ENCODE measurements at regions not wholly inside any gene's neighbourhood (a gene's known extent, or its start where the extent isn't known, plus 50 kb on each side); places are given as distances from the start of the nearest gene placed in this dataset.
"Not testable (repeated sequence)": the region's sequence is repeated elsewhere in the genome, so short reads cannot be mapped to it uniquely, and the experiment has no call there.

DNA sequence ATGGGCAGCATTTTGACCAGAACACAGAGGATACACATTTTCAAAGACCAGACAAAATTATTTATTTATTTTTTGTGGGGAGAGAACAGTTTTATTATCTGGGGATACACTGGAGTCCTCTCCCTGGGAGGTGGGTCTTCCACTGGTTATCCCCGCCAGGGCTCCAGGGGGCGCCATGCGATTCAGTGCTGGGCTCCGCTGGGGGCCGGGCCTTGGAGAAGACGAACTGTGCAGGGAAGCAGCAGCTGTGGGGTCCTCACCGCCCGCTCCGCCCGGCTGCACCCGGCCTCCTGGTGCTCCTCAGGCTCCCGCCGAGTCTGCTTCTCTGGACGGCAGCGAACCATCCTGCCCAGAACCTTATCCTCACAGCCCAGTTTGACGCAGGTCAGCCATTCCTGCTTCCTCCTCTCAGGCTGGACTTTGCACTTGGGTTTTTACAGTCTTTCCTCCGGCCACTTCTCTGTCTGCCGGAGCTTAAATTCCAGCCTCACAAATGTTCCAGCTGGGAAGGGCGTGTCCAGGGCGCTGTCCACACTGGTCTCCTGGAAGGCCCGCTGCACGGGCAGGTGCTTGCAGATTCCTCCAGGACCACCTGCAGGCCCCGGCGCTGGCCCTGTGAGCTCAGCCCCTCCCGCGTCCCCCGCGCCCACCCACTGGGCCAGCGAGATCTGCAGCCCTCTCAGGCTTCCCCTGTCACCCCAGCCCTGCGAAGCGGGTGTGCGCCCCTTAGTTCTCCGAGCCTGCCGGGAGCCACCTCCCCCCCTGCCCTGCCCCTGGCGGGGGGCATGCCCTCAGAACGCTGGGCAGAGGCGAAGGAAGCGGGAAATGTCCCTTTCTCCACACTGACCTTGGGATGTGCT, 1830.0 kb upstream of the DEFB115 start:
- no peak for DNase-seq

GRCh38 chr20:29430531-29430930, 1826.9 kb upstream of the DEFB115 start:
- no peak for DNase-seq

- not testable (repeated sequence) for DNase-seq
Observed at GRCh38 chr20:29440721-29441120, 1816.7 kb upstream of the DEFB115 start.

DNA sequence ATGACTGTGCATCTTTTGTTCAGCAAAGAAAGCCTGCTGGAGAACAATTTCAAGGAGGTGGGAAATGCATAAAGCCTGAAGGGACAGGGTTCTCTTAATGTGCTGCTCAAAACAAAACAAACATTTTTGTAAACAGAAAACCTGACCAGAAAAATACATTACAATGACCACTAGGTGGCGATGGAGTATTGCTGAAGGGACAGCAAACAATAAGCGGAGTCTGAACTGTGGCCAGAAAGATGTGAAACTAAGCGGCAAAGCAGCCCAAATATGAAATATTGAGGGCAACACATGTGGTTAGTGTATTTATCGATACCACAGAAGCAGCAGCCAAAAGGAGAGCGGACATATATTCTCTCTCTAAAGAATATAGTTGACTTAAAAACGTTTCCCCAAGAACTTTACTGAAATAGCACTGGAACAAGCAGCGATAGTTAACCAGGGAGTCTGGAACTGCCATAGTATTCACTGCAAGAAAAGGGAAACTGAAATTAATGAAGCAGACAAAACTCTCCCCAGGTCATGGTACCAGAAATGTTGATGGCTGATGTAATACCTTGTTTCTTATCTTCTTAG, 1814.2 kb upstream of the DEFB115 start:
- peak; percentile 32 for DNase-seq

GRCh38 chr20:29443819-29444218, 1813.6 kb upstream of the DEFB115 start:
- no peak for DNase-seq

DNA sequence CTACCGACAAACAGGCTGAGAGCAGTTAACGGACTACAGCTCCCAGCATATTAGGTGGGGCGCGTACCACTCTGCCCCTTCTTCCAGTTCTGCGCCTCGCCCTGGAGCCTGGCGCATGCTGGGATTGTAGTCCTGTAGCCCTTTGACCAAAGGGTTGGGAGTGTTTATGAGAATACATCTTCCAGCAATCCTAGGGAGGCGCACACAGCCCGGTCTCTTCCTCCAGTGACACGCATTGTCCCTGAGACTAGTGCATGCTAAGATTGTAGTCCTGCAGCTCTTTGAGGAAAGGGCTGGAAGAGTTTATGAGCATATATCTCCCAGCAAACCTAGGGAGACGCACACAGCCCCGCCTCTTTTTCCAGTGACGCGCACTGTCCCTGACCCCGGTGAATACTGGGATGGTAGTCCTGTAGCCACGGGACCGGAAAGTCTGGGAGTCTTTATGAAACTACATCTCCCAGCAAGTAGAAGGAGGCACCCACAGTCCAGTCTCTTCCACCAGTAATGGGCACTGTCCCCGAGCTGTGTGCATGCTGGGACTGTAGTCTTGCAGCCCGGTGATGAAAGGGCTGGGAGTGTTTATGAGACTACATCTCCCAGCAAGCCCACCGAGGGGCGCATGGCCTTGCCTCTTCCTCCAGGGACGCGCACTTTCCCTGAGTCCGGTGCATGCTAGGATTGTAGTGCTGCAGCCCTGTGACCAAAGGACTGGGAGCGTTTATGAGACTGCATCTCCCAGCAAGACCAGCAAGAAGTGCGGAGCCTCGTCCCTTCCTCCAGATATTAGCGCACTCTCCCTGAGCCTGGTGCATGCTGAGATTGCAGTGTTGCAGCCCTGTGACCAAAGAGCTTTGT, 1812.2 kb upstream of the DEFB115 start:
- peak; percentile 38 for DNase-seq

DNA sequence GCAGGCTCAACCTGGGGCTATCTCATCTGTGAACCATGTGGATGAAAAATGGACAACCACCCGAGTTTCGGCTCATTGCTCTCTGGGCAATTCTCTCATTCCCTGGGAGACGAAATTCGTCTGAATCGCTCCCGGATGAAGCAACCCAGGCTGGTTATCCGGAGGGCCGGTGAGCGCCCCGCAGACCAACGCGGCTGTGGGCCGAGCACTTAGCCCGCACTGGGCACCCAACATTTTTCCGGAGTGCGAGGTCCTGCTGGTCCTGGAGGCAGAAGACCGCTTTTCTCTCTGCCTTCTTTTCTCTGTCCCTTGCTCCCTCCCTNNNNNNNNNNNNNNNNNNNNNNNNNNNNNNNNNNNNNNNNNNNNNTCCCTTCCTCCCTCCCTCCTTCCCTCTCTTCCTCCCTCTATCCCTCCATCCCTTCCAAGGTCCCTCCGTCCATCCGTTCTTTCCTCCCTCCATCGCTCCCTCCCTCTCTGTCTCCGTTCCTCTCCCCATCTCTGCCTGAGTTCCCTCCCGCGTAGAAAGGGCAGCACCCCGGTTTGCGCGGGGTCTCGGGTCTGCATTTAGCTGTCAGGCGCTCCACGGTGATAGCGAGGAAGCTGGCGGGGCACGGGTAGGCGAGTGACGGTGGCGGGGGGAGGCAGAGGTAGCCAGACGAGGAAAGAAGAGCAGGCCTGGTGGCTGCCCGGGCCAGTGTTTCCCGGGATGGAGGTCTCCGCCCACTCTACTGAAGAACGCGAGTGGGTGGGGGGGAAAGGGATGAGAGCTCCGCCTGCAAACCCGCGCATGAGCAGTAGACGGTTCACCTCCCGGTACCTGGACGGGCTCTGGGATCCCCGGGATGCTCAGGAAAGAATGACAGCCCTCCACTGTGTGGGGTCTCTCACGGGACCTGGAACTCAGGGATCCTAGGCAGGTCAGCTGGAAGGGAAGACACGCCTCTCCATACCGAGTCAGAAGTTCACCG, 1809.7 kb upstream of the DEFB115 start:
- not testable (repeated sequence) for DNase-seq

- DNase-seq: no peak
Observed at GRCh38 chr20:29448806-29449470, 1808.5 kb upstream of the DEFB115 start.

DNA sequence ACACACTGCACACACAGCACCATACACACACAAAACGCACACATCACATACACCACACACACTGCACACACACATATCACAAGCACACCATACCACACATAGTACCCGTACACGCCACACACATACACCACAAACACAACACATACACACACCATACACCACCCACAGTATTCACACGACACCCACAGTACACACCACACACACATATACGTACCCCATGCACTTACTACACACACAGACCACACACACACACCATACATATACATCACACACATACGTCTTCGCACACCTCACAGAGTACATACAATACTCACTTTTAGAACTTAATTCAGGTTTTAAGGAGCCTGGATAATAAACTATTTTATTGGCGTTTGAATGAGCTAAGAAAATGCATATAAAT, 1805.3 kb upstream of the DEFB115 start:
- no peak for DNase-seq

DNA sequence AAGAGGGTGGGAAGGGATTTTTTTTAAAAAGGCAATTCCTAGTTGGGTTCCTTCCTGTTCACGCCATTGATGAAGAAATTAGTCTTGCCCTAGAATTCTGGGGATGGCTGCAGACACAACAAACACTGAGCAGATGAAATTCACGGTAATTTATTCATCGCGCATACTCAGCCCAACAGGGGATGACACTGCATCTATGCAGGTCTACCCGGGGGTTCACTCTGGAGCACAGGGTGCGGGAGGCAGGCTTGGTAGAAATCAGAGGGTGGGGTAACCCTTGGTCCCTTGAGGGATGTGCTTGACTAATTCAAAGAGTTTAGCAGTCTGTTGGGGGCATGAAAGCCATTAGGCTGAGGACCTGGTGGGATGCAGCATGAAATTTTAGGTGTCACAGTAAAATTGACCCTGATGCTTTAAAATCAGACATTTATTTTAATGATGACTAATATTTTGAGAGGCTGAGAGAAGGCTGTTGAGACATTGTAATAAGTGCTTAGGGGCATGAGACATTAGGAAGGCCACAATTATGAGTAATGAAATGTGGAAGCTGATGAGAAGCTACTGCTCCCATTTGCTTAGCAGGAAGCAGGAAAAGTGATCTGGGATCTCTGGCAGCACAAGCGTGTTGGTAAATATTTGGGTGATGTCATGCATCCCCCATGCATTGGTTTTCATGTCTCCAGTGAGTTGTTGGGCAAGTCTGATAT, 1800.3 kb upstream of the DEFB115 start:
- not testable (repeated sequence) for DNase-seq

DNA sequence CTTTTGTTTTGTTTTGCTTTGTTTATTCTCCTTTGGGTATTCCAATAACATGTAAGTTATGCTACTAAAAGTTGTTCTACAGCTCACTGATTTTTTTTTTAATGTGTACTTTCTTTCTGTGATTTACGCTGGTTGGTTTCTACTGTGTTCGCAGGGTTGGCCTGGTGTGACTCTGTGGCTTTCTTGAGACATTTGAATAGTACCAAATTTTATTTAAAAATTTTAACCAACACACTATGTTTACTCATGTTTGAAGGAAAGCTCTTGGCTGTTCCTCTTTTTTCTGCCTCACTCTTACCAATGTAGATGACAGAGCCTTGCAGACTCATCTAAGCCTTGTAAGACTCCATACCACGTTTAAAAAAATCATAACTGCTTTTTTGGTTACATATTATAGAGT, 1784.9 kb upstream of the DEFB115 start:
- no peak for DNase-seq

DNA sequence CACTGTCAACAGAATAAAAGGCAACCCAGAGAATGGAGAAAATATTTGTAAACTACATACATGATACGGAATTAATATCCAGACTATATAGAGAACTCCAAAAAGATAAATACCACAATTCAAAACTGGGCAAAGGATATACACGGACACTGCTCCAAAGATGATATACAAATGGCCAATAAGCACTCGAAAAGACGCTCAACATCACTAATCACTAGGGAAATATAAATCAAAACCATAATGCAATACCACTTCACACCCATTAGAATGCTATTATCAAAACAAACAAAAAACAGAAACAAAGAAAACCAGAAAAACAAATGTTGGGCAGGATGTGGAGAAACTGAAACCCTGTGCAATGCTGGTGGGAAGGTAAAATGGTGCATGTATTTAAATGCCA, 1764.6 kb upstream of the DEFB115 start:
- not testable (repeated sequence) for DNase-seq

- not testable (repeated sequence) for DNase-seq
Observed at GRCh38 chr20:29496767-29497166, 1760.7 kb upstream of the DEFB115 start.

DNA sequence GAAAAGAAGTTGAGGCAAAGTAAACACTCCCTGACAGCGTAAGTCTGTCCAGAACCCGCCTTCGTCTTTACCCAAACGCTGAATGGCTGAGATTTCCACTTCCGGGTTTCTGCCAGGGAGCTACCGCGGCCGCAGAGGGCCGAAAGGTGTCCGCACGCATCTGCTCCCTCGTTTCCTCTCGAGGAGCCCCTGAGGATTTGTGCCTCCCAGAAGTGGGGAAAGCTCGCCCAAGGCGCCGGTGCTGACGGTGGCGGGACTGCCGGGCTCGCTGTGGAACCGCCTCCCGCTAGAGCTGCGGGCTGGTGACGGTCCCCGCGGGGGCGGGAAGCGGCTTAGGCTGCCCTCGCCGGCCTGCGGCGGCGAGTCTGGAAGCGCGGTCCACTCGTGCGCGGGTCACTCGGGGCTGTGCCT, 1760.2 kb upstream of the DEFB115 start:
- peak; percentile 33 for DNase-seq

DNA sequence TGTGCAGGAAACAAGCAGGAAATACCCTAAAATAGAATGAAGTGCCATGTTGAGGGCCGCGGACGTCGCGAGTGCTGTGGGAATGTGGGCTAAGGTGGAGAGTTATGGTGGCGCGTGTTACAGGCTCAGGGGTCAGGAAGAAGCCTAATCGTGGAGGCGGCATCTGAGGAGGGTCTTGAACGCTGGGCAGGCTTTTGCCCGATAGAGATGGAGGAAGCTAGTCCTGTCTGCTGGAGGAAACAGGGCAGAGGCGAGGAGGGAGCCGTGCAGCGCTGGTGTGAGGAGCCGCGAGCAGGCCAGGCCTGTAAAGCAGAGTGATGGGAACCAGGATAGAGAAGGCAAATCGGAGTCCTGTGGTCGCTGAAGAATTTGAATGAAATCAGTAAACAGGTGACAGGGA, 1759.8 kb upstream of the DEFB115 start:
- not testable (repeated sequence) for DNase-seq

GRCh38 chr20:29500738-29501137, 1756.7 kb upstream of the DEFB115 start:
- not testable (repeated sequence) for DNase-seq

DNA sequence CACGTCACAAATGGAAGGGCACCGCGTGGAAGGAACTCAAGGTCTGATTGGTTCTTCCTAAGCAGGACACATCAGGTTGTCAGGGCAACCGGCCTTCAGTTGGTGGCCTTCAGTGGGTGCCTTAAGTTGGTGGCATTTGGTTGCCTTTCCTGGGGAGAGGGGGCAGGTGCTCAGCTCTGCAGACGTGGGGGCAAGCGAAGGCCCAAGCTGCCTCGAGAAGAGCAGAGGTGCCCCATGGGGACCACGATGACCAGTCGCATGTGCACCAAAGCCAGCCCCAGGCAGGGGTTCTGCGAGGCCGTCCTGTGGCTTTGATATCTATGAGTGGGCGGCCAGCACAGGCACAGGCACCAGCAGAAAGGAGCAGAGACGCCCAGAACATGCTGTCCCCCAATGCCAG, 1742.8 kb upstream of the DEFB115 start:
- not testable (repeated sequence) for DNase-seq

- not testable (repeated sequence) for DNase-seq
Observed at GRCh38 chr20:29516847-29517246, 1740.6 kb upstream of the DEFB115 start.

- not testable (repeated sequence) for DNase-seq
Observed at GRCh38 chr20:29519610-29520241, 1737.7 kb upstream of the DEFB115 start.

GRCh38 chr20:29533566-29534177, 1723.8 kb upstream of the DEFB115 start:
- DNase-seq: not testable (repeated sequence)
